K562 (cell line): ENCODE measurements at regions not wholly inside any gene's neighbourhood (a gene's known extent, or its start where the extent isn't known, plus 50 kb on each side); places are given as distances from the start of the nearest gene placed in this dataset.

Source experiments
- ATAC-seq: fragments of 200-7000 bp; cut with Tn5 transposase; 3 replicates; pipeline ENCODE4 v1.9.1; 2020; ENCODE audit warnings: moderate library complexity
- BruUV-seq: library from RNA; stranded (reverse); fragments of 400-500 nt; replicated peaks from 2 replicates; lab custom pipeline; 2021; lab: Mats Ljungman, UMichigan
- CTCF ChIA-PET: fragments of 300-600 bp; formaldehyde crosslinking; extraction: SDS; loops from one replicate; lab custom pipeline; 2021; ENCODE audit warnings: low intra/inter-chr PET ratio; lab: Yijun Ruan, JAX
- POLR2A ChIA-PET: fragments of 300-600, 350-650 bp; sonication (Branson Sonifier 250); formaldehyde crosslinking; extraction: SDS; loops from one replicate; lab custom pipeline; 2021; ENCODE audit warnings: antibody characterized with exemption, inconsistent platforms; lab: Yijun Ruan, JAX
- DNase-seq, 4 experiments: peaks; one replicate each; pipeline versions ENCODE4 v3.0.0 to v3.0.0-alpha.2; 2011 to 2018; ENCODE audit warnings: low spot score in 3 of 4, mixed read lengths in 3 of 4; ENCODE audit errors: extremely low read depth in 1 of 4
- FAIRE-seq: peaks from 2 replicates; lab custom pipeline; 2011; peaks lifted over from hg19 to GRCh38; lab: Jason Lieb, UNC
- H2AFZ ChIP-seq: 2 replicates; pipeline ENCODE4 v1.6.0; 2011; ENCODE audit warnings: low read depth, low read length, control low read depth, inconsistent platforms
- H3K27ac ChIP-seq: fragments of 200-600 bp; 3 replicates; pipeline ENCODE4 v1.8.0; 2011; ENCODE audit warnings: low read depth, mild to moderate bottlenecking, control low read depth, inconsistent platforms, low read length, moderate library complexity, mixed read lengths; ENCODE audit errors: extremely low read depth
- H3K27me3 ChIP-seq, 2 experiments: fragments of 300-600 bp in 1 of 2; 2 replicates in 1 of 2; 3 replicates in 1 of 2; pipeline versions ENCODE4 v1.6.0 to v1.8.0; 2011; ENCODE audit warnings: inconsistent platforms in 2 of 2, low read length in 2 of 2, mild to moderate bottlenecking in 1 of 2, mixed read lengths in 1 of 2, moderate library complexity in 1 of 2; ENCODE audit not compliant: control insufficient read depth in 2 of 2, insufficient read depth in 2 of 2
- H3K36me3 ChIP-seq: fragments of 300-600 bp; 3 replicates; pipeline ENCODE4 v1.8.0; 2011; ENCODE audit warnings: mild to moderate bottlenecking, low read length, inconsistent platforms; ENCODE audit not compliant: control insufficient read depth, insufficient read depth
- H3K4me1 ChIP-seq, 2 experiments: fragments of 200-600 bp in 1 of 2; replicated peaks in 1 of 2; 2 replicates in 1 of 2; 3 replicates in 1 of 2; pipeline versions ENCODE4 v1.5.1 to v1.8.0; 2011; ENCODE audit warnings: inconsistent platforms in 2 of 2, low read length in 2 of 2, mild to moderate bottlenecking in 1 of 2, mixed read lengths in 1 of 2, moderate library complexity in 1 of 2; ENCODE audit not compliant: control insufficient read depth in 2 of 2, insufficient read depth in 2 of 2
- H3K4me2 ChIP-seq: 2 replicates; pipeline ENCODE4 v1.6.1; 2011; ENCODE audit warnings: low read length, control low read depth, inconsistent platforms, mixed read lengths; ENCODE audit not compliant: insufficient read depth
- H3K4me3 ChIP-seq: fragments of 200-600 bp; sonication (generic), shearing (Covaris generic); 2 replicates; pipeline ENCODE4 v1.5.1; 2016; ENCODE audit warnings: control low read depth, inconsistent platforms
- H3K79me2 ChIP-seq: fragments of 200-600 bp; 3 replicates; pipeline ENCODE4 v1.8.0; 2011; ENCODE audit warnings: low read length, inconsistent platforms; ENCODE audit not compliant: control insufficient read depth, insufficient read depth
- H3K9ac ChIP-seq, 2 experiments: 2 replicates each; pipeline versions ENCODE4 v1.6.0 to v1.6.1; 2011; ENCODE audit warnings: low read depth in 2 of 2, low read length in 2 of 2, control low read depth in 1 of 2, inconsistent platforms in 1 of 2, mild to moderate bottlenecking in 1 of 2, mixed read lengths in 1 of 2; ENCODE audit not compliant: insufficient read depth in 1 of 2
- H3K9me1 ChIP-seq: one replicate; pipeline ENCODE4 v1.6.0; 2011; ENCODE audit warnings: inconsistent platforms, mild to moderate bottlenecking, low read length, moderate library complexity; ENCODE audit not compliant: control insufficient read depth, insufficient read depth
- H3K9me3 ChIP-seq: replicated peaks from 2 replicates; pipeline ENCODE4 v1.5.1; 2011; ENCODE audit warnings: low read depth, low read length, inconsistent platforms; ENCODE audit not compliant: control insufficient read depth, insufficient read depth
- H4K20me1 ChIP-seq: replicated peaks from 2 replicates; pipeline ENCODE4 v1.6.1; 2011; ENCODE audit warnings: low read length, inconsistent platforms, mixed read lengths; ENCODE audit not compliant: control insufficient read depth, insufficient read depth
- CREB1 ChIP-seq, 2 experiments: sonication (generic) in 1 of 2; formaldehyde crosslinking in 1 of 2; IDR thresholded peaks; 2 replicates each; pipeline versions ENCODE4 v1.6.1 to v1.8.0; 2012 to 2022; ENCODE audit warnings: inconsistent platforms in 1 of 2, mild to moderate bottlenecking in 1 of 2, missing genetic modification reagents in 1 of 2, moderate library complexity in 1 of 2
- E2F3 ChIP-seq: fragments of 250-450 bp; sonication (Bioruptor Pico); IDR thresholded peaks from 2 replicates; pipeline ENCODE4 v1.4.0; 2020; ENCODE audit warnings: mild to moderate bottlenecking
- EP300 ChIP-seq: IDR thresholded peaks from 2 replicates; pipeline ENCODE4 v1.6.1; 2012; ENCODE audit warnings: low read length, improper control_type of control experiment
- FOXA1 ChIP-seq: fragments of 450-650 bp; IDR thresholded peaks from 2 replicates; pipeline ENCODE4 v1.6.1; 2016; ENCODE audit warnings: mild to moderate bottlenecking, borderline replicate concordance
- KDM2B ChIP-seq: fragments of 250-450 bp; sonication (Bioruptor Pico); IDR thresholded peaks from 2 replicates; pipeline ENCODE4 v1.8.0; 2021; ENCODE audit warnings: mild to moderate bottlenecking, moderate library complexity
- L3MBTL2 ChIP-seq: fragments of 450-650 bp; IDR thresholded peaks from 2 replicates; pipeline ENCODE4 v1.6.1; 2016; ENCODE audit warnings: mild to moderate bottlenecking, moderate library complexity
- LCOR ChIP-seq: sonication (generic); formaldehyde crosslinking; IDR thresholded peaks from 2 replicates; pipeline ENCODE4 v1.8.0; 2022; ENCODE audit warnings: mild to moderate bottlenecking, missing genetic modification reagents
- MCM3 ChIP-seq: fragments of 450-650 bp; IDR thresholded peaks from 2 replicates; pipeline ENCODE4 v1.6.1; 2016
- MECOM ChIP-seq: fragments of 250-450 bp; sonication (Bioruptor Pico); IDR thresholded peaks from 2 replicates; pipeline ENCODE4 v1.8.0; 2022; ENCODE audit warnings: inconsistent platforms
- NCOA6 ChIP-seq: fragments of 450-650 bp; IDR thresholded peaks from 2 replicates; pipeline ENCODE4 v1.6.1; 2017; ENCODE audit warnings: mild to moderate bottlenecking
- NR2C1 ChIP-seq, 2 experiments: fragments of 450-650 bp; IDR thresholded peaks; 2 replicates each; pipeline ENCODE4 v1.6.1; 2017; ENCODE audit warnings: mild to moderate bottlenecking in 2 of 2, antibody characterized with exemption in 1 of 2, inconsistent platforms in 1 of 2, missing compliant biosample characterization in 1 of 2, missing genetic modification characterization in 1 of 2
- RBM39 ChIP-seq: fragments of 200-400 bp; formaldehyde crosslinking; optimal IDR thresholded peaks from 2 replicates; pipeline ENCODE3; 2018; ENCODE audit warnings: low read depth, low read length
- SETDB1 ChIP-seq: IDR thresholded peaks from one replicate; pipeline ENCODE4 v1.6.1; 2012; ENCODE audit warnings: low read length, control low read depth, inconsistent platforms
- SNRNP70 ChIP-seq: fragments of 200-400 bp; formaldehyde crosslinking; optimal IDR thresholded peaks from 2 replicates; pipeline ENCODE3; 2017; ENCODE audit warnings: low read depth, low read length
- ZNF3 ChIP-seq: fragments of 250-450 bp; sonication (Bioruptor Pico); IDR thresholded peaks from 2 replicates; pipeline ENCODE4 v1.5.0; 2021; ENCODE audit warnings: mild to moderate bottlenecking, moderate library complexity
- ZNF551 ChIP-seq: fragments of 250-450 bp; sonication (Bioruptor Pico); IDR thresholded peaks from 2 replicates; pipeline ENCODE4 v1.5.0; 2021; ENCODE audit warnings: mild to moderate bottlenecking, moderate library complexity
- ZNF584 ChIP-seq: fragments of 200-800 bp; sonication (Bioruptor generic); IDR thresholded peaks from 2 replicates; pipeline ENCODE4 v1.6.1; 2016; ENCODE audit warnings: low read depth, mild to moderate bottlenecking, missing genetic modification characterization, missing compliant biosample characterization
- ZSCAN29 ChIP-seq: fragments of 450-650 bp; IDR thresholded peaks from 2 replicates; pipeline ENCODE4 v1.6.1; 2017
- WGBS: fragments of 100-300 bp; shearing (Covaris generic); methylation state at CpG from one replicate; pipeline ENCODE4 v1.1.6; 2016; ENCODE audit warnings: low coverage, mixed read lengths; ENCODE audit not compliant: insufficient coverage; ENCODE audit errors: missing lambda C conversion rate; 5-methylcytosine and 5-hydroxymethylcytosine counted together
- in situ Hi-C: fragments of 300-500 bp; cut with MboI; formaldehyde crosslinking; loops from 4 replicates; pipeline ENCODE4 v1.15.0; 2018; ENCODE audit warnings: inconsistent platforms, mixed read lengths
- intact Hi-C: fragments of 100-400 bp; cut with micrococcal nuclease; formaldehyde crosslinking; loops from 2 replicates; pipeline ENCODE4 v1.14.2; 2022
- TF ChIP-seq, protein P1 (sequence below): fragments of 450-650 bp; formaldehyde crosslinking; IDR thresholded peaks from 2 replicates; pipeline ENCODE4 v1.4.0; 2020; ENCODE audit warnings: mild to moderate bottlenecking, moderate library complexity
- TF ChIP-seq, protein P2 (sequence below): sonication (generic); formaldehyde crosslinking; IDR thresholded peaks from 2 replicates; pipeline ENCODE4 v1.8.0; 2022; ENCODE audit warnings: mild to moderate bottlenecking, missing genetic modification reagents

GRCh38 chr4:26048950-26049349, 134.9 kb downstream of the SMIM20 start:
- no peak overlapping the region for H3K4me3 ChIP-seq
- CTCF ChIA-PET, result no interaction called here

GRCh38 chr4:26049447-26049846, 135.4 kb downstream of the SMIM20 start:
- TF ChIP-seq E2F3 (CRISPR knock-in tag) (no peak), LCOR (CRISPR knock-in tag) (no peak), NCOA6 (no peak), ZNF551 (no peak), EP300 (no peak), NR2C1 (IDR thresholded peaks at IDR 0.05) (no peak), NR2C1 (tag; IDR thresholded peaks at IDR 0.05) (no peak), SNRNP70 (no peak), FOXA1 (no peak), ZNF584 (CRISPR knock-in tag) (no peak)
- TF ChIP-seq, protein P1, sequence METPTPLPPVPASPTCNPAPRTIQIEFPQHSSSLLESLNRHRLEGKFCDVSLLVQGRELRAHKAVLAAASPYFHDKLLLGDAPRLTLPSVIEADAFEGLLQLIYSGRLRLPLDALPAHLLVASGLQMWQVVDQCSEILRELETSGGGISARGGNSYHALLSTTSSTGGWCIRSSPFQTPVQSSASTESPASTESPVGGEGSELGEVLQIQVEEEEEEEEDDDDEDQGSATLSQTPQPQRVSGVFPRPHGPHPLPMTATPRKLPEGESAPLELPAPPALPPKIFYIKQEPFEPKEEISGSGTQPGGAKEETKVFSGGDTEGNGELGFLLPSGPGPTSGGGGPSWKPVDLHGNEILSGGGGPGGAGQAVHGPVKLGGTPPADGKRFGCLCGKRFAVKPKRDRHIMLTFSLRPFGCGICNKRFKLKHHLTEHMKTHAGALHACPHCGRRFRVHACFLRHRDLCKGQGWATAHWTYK (CRISPR knock-in tag), result no peak
- TF ChIP-seq, protein P2, sequence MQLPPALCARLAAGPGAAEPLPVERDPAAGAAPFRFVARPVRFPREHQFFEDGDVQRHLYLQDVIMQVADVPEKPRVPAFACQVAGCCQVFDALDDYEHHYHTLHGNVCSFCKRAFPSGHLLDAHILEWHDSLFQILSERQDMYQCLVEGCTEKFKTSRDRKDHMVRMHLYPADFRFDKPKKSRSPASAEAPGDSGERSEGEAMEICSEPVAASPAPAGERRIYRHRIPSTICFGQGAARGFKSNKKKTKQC, result no peak

More at GRCh38 chr4:26048950-26049349, 134.9 kb downstream of the SMIM20 start:
- POLR2A ChIA-PET, result no interaction called here
- no peaks in the 10 kb centered on the region for H3K9me3 ChIP-seq
- FAIRE-seq (no peak), DNase-seq (no peak), ATAC-seq (no peak)
- H3K79me2 ChIP-seq, result no peaks in the 10 kb centered on the region
- H3K27me3 ChIP-seq, result peaks cover 5 to 49% of the 10 kb centered on the region in 2 experiments; a peak in 4 of 5 replicates
- in situ Hi-C loops, result no loop called here
- TF ChIP-seq ZSCAN29, result no peak
- TF ChIP-seq MECOM (CRISPR knock-in tag), result no peak
- TF ChIP-seq L3MBTL2, result no peak
- TF ChIP-seq MCM3, result no peak
- TF ChIP-seq CREB1 (IDR thresholded peaks at IDR 0.05), result no peak
- TF ChIP-seq CREB1 (CRISPR knock-in tag; IDR thresholded peaks at IDR 0.05), result no peak
- no peak for TF ChIP-seq ZNF3
- TF ChIP-seq RBM39, result no peak
- no peak for TF ChIP-seq KDM2B (CRISPR knock-in tag)
- TF ChIP-seq SETDB1, result no peak
- no TSS peak for BruUV-seq
- no peak overlapping the region for H3K4me2 ChIP-seq
- under 1% methylated on average over 9 of the region's 9 CpGs for WGBS
- H3K9me1 ChIP-seq, result no peaks in the 10 kb centered on the region
- H3K36me3 ChIP-seq, result no peaks in the 10 kb centered on the region
- H3K9ac ChIP-seq, result no peak overlapping the region
- H3K27ac ChIP-seq, result no peak overlapping the region
- no peaks in the 10 kb centered on the region for H3K4me1 ChIP-seq
- H2AFZ ChIP-seq, result no peak overlapping the region
- H4K20me1 ChIP-seq, result no peaks in the 10 kb centered on the region
- intact Hi-C loops, result no loop called here

More at GRCh38 chr4:26049447-26049846, 135.4 kb downstream of the SMIM20 start:
- Histone ChIP-seq H3K27ac (no peak overlapping the region), H3K4me1 (no peaks in the 10 kb centered on the region), H3K4me2 (no peak overlapping the region), H3K4me3 (no peak overlapping the region), H3K27me3 (peaks cover 5 to 49% of the 10 kb centered on the region in 2 experiments; a peak in 4 of 5 replicates), H3K9me3 (no peaks in the 10 kb centered on the region), H3K79me2 (no peaks in the 10 kb centered on the region), H4K20me1 (no peaks in the 10 kb centered on the region), H3K36me3 (no peaks in the 10 kb centered on the region), H3K9me1 (no peaks in the 10 kb centered on the region), H2AFZ (no peak overlapping the region), H3K9ac (no peak overlapping the region)
- WGBS, result 8% methylated on average over 4 of the region's 4 CpGs
- ChIA-PET POLR2A (no interaction called here), CTCF (no interaction called here)
- no peak for FAIRE-seq
- intact Hi-C loops (no loop called here), in situ Hi-C loops (no loop called here)
- DNase-seq, result no peak
- BruUV-seq, result no TSS peak
- ATAC-seq, result no peak
